ENCODE measurements at regions not wholly inside any gene's neighbourhood (a gene's known extent, or its start where the extent isn't known, plus 50 kb on each side); places are given as distances from the start of the nearest gene placed in this dataset.

DNA sequence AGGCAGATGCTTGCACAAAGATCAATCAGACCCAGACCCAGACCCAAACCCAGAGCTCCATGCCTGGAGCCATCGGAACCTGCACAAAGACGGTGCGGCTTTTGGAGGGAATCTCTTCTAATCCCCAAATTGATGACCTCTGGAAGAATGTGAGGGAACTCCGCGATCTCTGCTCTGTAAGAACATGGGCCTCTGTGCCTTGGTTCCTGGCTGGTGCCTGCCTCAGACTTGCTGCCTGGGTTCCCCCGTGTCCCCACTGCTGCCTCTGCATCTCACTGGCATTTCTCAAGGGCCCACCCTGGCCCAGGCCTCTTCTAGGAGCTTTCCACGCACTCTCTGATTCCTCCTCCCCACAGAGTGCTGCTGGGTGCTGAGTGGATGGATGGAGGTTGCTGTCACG lies 1044.4 kb downstream of the TBC1D22A start:
- no peak for DNase-seq

- no peak for DNase-seq
Measured at GRCh38 chr22:47805394-47805935, 1043.0 kb downstream of the TBC1D22A start.

DNA sequence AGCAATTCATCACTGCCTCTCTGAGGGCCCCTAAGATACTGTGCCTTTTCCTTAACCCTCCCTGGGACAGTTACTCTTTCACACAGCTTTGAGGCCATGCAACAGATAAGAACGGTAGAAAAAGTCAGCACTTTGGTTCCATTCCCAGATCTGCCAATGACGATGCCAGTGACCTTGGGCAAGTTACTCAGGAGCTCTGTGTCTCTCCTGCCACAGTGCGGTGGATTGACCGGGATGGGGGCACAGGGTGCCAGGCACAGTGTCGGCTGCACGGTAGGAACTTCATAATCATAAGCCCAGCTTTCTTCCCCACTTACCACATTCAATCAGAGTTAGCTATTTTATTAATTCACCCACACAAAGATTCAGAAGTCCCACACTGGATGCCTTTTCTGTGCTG lies 1041.8 kb downstream of the TBC1D22A start:
- DNase-seq = no peak

- no peak for DNase-seq
Measured at GRCh38 chr22:47802421-47802820, 1040.0 kb downstream of the TBC1D22A start.

GRCh38 chr22:47801541-47802245 lies 1039.2 kb downstream of the TBC1D22A start:
- DNase-seq = no peak

DNA sequence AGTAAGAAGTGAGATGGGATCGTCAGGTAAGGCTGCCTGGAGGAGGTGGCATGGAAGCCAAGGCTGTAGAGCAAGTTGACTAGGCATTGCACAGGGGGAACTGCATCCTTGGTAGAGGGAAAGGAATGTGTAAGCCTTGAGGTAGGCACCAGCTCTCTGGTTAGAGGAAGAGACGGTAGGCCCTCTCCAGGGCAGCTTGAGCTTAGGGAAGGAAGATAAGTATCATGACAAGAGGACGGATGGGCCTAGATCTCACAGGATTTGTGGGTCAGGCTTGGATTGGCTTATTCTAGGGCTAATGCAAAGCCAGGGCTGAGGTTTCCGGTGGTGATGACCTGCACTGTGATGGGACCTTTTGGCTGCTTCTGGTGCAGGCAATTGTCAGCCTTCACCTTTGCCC lies 1035.8 kb downstream of the TBC1D22A start:
- no peak for DNase-seq

GRCh38 chr22:47797342-47797945 lies 1035.0 kb downstream of the TBC1D22A start:
- DNase-seq = no peak

- no peak for DNase-seq
Measured at GRCh38 chr22:47796128-47796908, 1033.9 kb downstream of the TBC1D22A start.

GRCh38 chr22:47795477-47796127 lies 1033.2 kb downstream of the TBC1D22A start:
- no peak for DNase-seq

DNA sequence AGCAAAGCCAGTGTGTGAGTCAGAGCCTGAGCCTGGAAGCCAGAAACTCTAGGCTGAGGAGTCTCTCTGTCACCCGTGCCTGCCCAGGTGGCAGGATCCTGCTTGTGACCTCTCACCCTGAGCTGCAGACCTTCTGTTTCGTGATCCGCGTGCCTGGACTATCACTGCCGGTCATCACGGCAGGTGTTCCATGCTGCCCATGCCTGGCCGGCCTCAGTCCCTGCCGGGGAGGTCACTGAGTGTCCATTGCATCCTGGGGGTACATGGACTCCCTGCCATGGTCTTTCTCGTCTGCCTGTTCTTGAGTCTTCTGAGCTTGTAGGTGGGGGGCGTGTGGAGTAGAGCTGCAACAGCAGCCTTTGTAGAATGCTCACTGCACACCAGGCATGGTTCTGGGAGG lies 1032.4 kb downstream of the TBC1D22A start:
- no peak for DNase-seq

- no peak for DNase-seq
Measured at GRCh38 chr22:47793304-47794101, 1031.1 kb downstream of the TBC1D22A start.

DNA sequence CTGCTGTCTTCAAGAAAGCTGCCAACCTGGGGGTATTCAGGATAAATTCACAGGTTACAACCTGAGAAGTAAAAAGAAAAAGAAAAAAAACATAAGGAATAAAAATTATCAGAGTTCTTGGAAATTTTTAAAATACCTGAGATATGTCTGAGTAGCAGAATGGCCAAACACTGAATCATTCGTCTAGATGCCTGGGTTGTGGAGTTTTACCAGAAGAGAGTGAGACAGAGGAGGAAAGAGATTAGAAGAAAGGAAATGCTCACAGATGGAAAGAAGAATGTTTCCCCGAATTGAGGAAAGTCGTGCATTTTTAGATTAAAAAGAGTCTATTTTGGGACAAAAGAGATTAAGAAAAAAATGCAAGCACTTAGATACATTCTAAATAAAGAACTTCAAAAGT lies 1026.7 kb downstream of the TBC1D22A start:
- DNase-seq = no peak

DNA sequence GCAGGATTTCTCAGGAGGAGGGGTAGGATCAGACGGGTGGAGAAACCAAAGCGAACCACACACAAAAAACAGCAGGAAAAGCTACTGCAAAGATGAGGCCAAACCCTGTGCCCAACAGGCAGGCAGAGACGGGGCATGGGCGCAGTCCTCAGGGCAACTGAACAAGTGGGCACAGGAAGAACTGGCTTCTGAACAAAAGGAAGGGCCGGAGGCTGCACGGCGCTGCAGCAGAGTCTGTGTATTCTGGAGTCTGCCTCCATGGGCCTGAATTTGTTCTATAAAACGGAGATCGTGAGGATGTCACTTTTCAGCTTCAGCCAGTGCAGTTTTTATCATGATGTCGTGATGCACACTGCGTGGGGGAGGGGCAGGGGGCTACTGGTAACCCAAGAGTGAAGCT lies 1026.0 kb downstream of the TBC1D22A start:
- DNase-seq = no peak

GRCh38 chr22:47787501-47788227 lies 1025.2 kb downstream of the TBC1D22A start:
- DNase-seq = no peak

- DNase-seq = no peak
Measured at GRCh38 chr22:47786650-47787290, 1024.3 kb downstream of the TBC1D22A start.

- no peak for DNase-seq
Measured at GRCh38 chr22:47784991-47785390, 1022.5 kb downstream of the TBC1D22A start.

DNA sequence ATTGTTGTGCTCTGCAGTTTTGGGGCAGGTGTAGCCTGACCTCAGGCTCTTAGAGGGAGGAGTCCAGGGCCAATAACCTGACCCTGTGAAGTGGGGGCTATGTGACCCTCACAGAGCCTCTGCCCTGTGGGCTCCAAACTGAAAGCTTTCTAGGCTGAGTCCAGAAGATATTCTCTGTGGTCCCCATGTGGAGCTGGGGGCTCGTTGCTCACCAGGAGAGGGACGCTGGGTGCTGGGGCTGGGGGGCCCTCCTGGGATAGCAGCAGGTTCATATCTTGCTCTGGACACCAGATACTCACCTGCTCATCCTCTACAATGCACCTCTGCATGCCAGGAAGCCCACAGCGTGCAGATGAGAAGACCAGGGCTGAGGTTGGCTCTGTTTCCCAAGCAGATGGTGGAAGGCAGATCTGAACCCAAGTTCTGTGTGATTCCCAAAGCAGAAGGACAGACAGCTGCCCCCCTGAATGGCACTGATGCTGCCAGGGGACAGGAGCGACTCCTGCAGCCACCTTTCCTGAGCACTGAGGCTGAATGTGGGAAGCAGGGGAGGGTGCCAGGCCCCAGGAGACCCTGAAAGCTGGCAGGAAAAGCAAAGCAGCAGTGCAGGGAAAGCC lies 1022.0 kb downstream of the TBC1D22A start:
- no peak for DNase-seq

GRCh38 chr22:47783433-47784366 lies 1021.2 kb downstream of the TBC1D22A start:
- no peak for DNase-seq

Data from skin of body (tissue), 1 donor.